Activated CD8-positive, alpha-beta T cell treated with anti-CD3 and anti-CD28 coated beads, Interleukin-2, amount 10 ng/mL, durations not matched to agents 7 days and 5 days (primary cell): ENCODE measurements at regions not wholly inside any gene's neighbourhood (a gene's known extent, or its start where the extent isn't known, plus 50 kb on each side); places are given as distances from the start of the nearest gene placed in this dataset.

Source experiments
- ATAC-seq: fragments of 150-1000 bp; cut with Tn5 transposase; one replicate; pipeline ENCODE4 v1.10.0; 2021; ENCODE audit warnings: moderate library complexity
- CTCF ChIA-PET: fragments of 350-600 bp; sonication (Branson Sonifier 250); formaldehyde crosslinking; loops from one replicate; lab custom pipeline; 2021; ENCODE audit warnings: antibody characterized with exemption; lab: Charles Lee
- POLR2A ChIA-PET: fragments of 350-600 bp; sonication (Branson Sonifier 250); formaldehyde crosslinking; loops from one replicate; lab custom pipeline; 2021; ENCODE audit warnings: antibody characterized with exemption; lab: Charles Lee
- DNase-seq: peaks from one replicate; pipeline ENCODE4 v3.0.0-alpha.2; 2020
- H3K27ac Mint-ChIP-seq: one replicate; pipeline ENCODE4 v1.8.0; 2021; ENCODE audit warnings: mild to moderate bottlenecking, mixed read lengths
- H3K27me3 Mint-ChIP-seq: one replicate; pipeline ENCODE4 v1.8.0; 2021; ENCODE audit warnings: low read depth, mixed read lengths
- H3K36me3 Mint-ChIP-seq: one replicate; pipeline ENCODE4 v1.8.0; 2021; ENCODE audit warnings: low read depth, mixed read lengths
- H3K4me1 Mint-ChIP-seq: one replicate; pipeline ENCODE4 v1.8.0; 2021; ENCODE audit warnings: low read depth, mixed read lengths
- H3K4me3 Mint-ChIP-seq: one replicate; pipeline ENCODE4 v1.8.0; 2021; ENCODE audit warnings: mild to moderate bottlenecking, mixed read lengths
- H3K9me3 Mint-ChIP-seq: one replicate; pipeline ENCODE4 v1.8.0; 2022; ENCODE audit warnings: mixed read lengths; ENCODE audit not compliant: insufficient read depth

- Mint-ChIP-seq H3K9me3 (no peaks in the 10 kb centered on the region), H3K36me3 (no peaks in the 10 kb centered on the region), H3K4me3 (no peak overlapping the region), H3K27ac (no peak overlapping the region), H3K4me1 (peaks cover 10% of the 10 kb centered on the region), H3K27me3 (peaks cover 9% of the 10 kb centered on the region)
- DNase-seq (no peak), ATAC-seq (no peak)
- CTCF ChIA-PET = interaction anchor here (0.6 to 1.1 kb wide), 4 partner anchors 20 to 467 kb away, joined by 3 to 4 read pairs (median 3); no protein-coding TSS in a partner anchor
- POLR2A ChIA-PET = no interaction called here
Measured at GRCh38 chr9:90966480-90967144, 165.0 kb downstream of the SYK start.

DNA sequence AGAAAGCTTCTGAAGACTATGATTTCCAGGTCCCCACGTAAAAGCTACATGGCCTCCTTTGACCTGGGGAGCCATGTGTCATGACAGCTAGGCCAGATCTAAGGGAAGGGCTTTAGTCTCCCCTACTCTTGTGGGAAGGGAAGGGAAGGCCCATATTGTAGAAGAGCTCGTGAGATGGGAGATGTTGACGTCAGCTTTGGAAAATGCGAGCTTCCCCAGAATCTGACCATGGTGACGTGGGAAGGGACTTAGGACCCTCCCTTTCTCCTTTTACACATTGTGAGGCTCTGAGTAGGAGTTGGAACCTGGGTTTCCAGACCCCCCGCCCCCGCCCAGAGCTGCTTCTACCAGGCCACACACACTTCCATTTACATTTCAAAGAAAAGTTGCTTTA lies 165.5 kb downstream of the SYK start:
- H3K4me1 Mint-ChIP-seq = peaks cover 10% of the 10 kb centered on the region
- ATAC-seq (no peak), DNase-seq (no peak)
- POLR2A ChIA-PET = no interaction called here
- H3K9me3 Mint-ChIP-seq = no peaks in the 10 kb centered on the region
- CTCF ChIA-PET = interaction anchor here (0.6 to 0.8 kb wide), 3 partner anchors 20 to 466 kb away, joined by 3 read pairs; no protein-coding TSS in a partner anchor
- H3K36me3 Mint-ChIP-seq = no peaks in the 10 kb centered on the region
- H3K4me3 Mint-ChIP-seq = no peak overlapping the region
- H3K27ac Mint-ChIP-seq = no peak overlapping the region
- peaks cover 9% of the 10 kb centered on the region for H3K27me3 Mint-ChIP-seq

DNA sequence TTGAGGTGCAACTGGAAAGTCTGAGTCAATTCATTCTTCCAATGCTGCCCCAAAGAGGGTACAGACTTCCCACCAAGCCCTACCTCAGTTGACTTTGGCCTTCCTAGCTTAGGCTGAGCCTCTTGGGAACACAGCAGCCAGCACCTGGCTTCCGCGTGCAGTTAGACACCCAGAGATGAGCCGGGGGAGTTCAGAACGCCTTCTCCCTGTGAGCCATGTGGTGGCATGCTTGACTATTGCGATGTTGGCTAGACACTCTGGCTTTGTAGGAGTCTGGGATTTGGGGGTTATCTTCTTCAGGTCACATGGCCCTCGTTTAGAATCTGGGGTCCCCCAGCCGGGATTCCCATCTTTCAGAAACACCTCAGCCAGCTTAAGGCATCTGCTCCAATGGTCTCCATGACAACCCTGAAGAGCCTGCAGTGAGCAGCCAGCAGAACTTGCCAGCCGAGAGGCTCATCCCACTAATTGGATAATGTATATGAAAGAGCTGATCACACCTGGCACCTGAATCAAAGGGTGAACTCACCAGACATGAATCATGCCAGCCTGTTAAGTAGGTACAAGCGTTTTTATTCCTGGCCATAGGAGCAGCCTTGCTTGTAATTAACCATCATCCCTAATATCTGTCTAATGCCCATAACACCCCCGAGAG lies 167.5 kb downstream of the SYK start:
- H3K9me3 Mint-ChIP-seq = no peaks in the 10 kb centered on the region
- ChIA-PET POLR2A (no interaction called here), CTCF (interaction anchor here (1.0 kb wide), 1 partner anchor 16 kb away, joined by 3 read pairs; no protein-coding TSS in a partner anchor)
- peaks cover 5% of the 10 kb centered on the region for H3K27me3 Mint-ChIP-seq
- no peak for DNase-seq
- no peak for ATAC-seq
- H3K4me1 Mint-ChIP-seq = peaks cover 6% of the 10 kb centered on the region
- H3K27ac Mint-ChIP-seq = no peak overlapping the region
- H3K36me3 Mint-ChIP-seq = no peaks in the 10 kb centered on the region
- no peak overlapping the region for H3K4me3 Mint-ChIP-seq

DNA sequence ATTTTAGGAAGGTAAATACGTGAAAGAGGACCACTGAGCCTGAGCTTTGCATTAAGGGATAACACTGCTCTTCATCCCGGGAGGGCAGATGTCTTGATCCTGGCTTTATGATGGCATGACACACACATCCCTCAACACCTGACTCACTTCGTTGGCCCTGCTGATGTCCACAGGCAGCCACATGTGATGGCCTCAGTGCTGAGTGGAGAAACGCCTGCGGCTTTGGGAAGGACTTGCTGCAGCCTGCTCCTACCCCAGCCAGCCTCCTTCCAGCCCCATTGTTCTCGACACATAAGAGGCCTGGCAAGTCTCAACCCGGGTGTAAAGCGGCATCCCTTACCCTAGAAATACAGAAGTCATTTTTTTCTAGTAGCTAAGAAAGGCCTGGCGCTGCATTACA lies 169.0 kb downstream of the SYK start:
- ATAC-seq = no peak
- Mint-ChIP-seq H3K27me3 (peaks cover 2% of the 10 kb centered on the region), H3K4me1 (no peaks in the 10 kb centered on the region), H3K27ac (no peak overlapping the region), H3K9me3 (no peaks in the 10 kb centered on the region), H3K4me3 (no peak overlapping the region), H3K36me3 (no peaks in the 10 kb centered on the region)
- no peak for DNase-seq
- CTCF ChIA-PET = interaction anchor here (1.0 kb wide), 1 partner anchor 15 kb away, joined by 3 read pairs; no protein-coding TSS in a partner anchor
- POLR2A ChIA-PET = no interaction called here

DNA sequence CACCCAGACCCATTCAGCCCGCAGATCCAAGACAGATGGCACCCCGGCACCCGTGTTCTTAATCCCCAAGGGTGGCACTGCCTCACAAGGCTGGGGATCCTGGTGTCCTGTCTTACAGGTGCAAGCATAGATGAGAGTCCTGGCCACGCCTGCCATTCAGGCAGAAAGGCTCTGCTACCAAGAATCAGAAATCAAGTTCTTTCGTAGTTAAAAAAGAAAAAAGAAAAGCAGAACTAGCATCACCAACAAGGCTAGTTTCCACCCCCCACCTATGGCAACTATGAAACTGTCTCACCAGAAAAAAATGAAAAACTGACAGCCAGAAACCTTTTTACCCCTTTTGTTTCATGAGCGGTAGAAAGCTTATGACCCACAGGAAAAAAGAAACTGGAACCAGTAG lies 170.4 kb downstream of the SYK start:
- DNase-seq (no peak), ATAC-seq (no peak)
- Mint-ChIP-seq H3K27me3 (no peaks in the 10 kb centered on the region), H3K4me3 (no peak overlapping the region), H3K9me3 (no peaks in the 10 kb centered on the region), H3K4me1 (no peaks in the 10 kb centered on the region), H3K36me3 (no peaks in the 10 kb centered on the region), H3K27ac (no peak overlapping the region)
- POLR2A ChIA-PET = no interaction called here
- CTCF ChIA-PET = no interaction called here

DNA sequence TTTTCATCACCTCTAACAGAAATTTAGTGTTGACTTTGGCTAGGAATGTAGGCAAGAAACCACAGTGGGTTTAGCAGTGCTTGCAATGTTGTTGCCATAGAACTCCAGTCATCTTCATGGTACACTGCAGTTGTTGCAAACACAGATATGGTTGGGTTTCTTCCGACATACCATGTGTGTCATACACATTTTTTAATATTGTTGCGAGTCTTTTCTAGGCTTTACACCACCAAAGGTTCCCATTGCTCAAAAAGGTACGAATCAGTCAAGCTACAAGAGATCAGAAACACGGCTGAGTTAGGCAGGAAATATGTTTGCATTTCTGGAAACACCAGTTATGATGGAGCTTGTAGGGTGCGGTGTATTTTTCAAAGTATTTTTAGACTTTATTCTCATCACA lies 172.4 kb downstream of the SYK start:
- H3K9me3 Mint-ChIP-seq = no peaks in the 10 kb centered on the region
- CTCF ChIA-PET = no interaction called here
- no peaks in the 10 kb centered on the region for H3K4me1 Mint-ChIP-seq

DNA sequence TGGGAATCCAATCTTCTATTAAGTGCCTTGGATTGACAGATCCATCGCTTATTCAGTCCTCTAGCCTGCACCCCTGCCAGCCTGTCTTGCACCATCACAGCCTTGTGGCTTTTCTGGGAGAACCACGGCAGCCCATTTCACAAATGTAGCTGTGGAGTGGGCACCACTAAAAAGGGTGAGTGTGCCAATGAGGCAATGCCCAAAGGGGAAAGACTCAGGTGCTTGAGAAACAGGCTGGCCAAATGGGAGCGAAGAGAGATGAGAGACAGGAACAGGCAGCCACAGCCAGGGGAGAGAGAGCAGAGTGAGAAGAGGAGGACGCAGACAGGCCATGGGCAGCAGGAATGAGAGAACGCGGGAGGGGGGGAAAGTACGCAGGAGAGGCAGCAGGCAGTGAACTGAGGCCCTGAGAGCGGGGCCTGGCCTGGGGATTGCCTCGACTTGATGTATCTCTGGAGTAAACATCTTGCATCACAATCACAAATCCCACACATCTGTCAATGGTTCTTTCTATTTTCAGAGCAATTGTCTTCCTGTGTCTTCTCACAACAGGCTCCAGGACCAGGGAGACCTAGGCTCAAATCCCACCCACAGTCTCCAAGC lies 173.1 kb downstream of the SYK start:
- Mint-ChIP-seq H3K4me1 (no peaks in the 10 kb centered on the region), H3K27me3 (peaks cover 6% of the 10 kb centered on the region), H3K4me3 (no peak overlapping the region), H3K36me3 (no peaks in the 10 kb centered on the region), H3K9me3 (no peaks in the 10 kb centered on the region), H3K27ac (no peak overlapping the region)
- CTCF ChIA-PET = no interaction called here
- DNase-seq (no peak), ATAC-seq (no peak)
- POLR2A ChIA-PET = no interaction called here

More for the DNA sequence above, 172.4 kb downstream of the SYK start:
- Mint-ChIP-seq H3K27ac (no peak overlapping the region), H3K36me3 (no peaks in the 10 kb centered on the region), H3K27me3 (peaks cover 4% of the 10 kb centered on the region), H3K4me3 (no peak overlapping the region)
- DNase-seq (no peak), ATAC-seq (no peak)
- POLR2A ChIA-PET = no interaction called here

DNA sequence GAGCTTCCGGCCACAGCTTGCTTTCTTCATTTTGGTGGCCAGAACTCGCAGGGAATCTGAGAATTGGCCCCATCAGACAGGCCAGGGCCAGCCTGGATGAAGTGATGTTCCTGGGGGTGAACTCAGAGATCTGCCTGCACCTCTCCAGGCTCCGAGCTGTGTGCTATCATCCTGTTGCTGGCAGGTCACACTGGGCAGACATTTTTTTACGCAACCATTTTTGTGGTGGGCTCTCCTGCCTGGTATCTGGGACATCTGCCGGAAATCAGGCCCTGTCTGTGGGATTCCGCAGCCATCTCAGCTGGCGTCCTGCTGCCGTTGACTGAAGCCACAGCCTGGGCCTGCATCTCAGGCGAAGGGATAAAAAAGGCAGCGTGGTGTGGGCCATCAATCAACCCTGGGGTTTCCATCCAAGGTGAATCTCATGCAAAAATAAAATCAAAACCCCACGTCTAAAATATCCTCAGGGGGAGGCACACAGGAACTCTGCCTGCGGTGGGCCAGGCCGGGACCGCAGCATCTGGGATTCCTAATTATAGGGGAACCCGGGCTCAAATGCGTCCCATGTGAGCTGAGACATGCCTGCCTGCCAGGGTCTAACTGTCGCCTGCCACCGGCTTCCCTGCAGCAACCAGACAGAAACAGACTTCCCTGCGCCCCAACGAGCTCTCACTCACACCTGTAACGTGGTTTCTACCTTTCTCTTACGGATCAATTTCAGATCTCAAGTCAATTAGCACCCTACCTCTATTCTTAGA lies 174.3 kb downstream of the SYK start:
- peaks cover 10% of the 10 kb centered on the region for H3K27me3 Mint-ChIP-seq
- no peaks in the 10 kb centered on the region for H3K9me3 Mint-ChIP-seq
- ChIA-PET POLR2A (no interaction called here), CTCF (no interaction called here)
- no peaks in the 10 kb centered on the region for H3K4me1 Mint-ChIP-seq
- H3K4me3 Mint-ChIP-seq = no peak overlapping the region
- H3K36me3 Mint-ChIP-seq = no peaks in the 10 kb centered on the region
- DNase-seq = no peak
- no peak for ATAC-seq
- no peak overlapping the region for H3K27ac Mint-ChIP-seq

DNA sequence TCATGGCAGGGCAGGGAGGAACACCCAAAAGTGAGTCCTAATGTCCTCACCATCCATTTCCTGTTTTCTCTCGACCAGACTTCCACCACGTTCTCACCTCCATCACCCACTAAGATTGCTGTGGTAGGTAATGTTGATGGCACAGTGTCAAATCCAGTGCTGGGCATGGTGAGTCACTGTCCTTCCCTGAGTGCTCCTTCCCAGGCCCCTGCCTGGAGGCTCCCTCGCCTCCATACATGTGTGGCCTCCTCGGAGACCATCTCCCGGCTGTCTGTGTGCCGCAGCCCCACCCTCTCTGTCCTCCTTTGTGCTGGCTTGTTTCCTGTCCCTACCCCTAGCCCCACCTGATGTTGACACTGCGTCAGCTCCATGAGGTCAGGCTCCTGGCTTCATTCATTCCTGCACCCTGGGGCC lies 177.5 kb downstream of the SYK start:
- POLR2A ChIA-PET = no interaction called here
- DNase-seq = no peak
- Mint-ChIP-seq H3K27me3 (peaks cover 10% of the 10 kb centered on the region), H3K36me3 (no peaks in the 10 kb centered on the region), H3K4me1 (no peaks in the 10 kb centered on the region), H3K4me3 (no peak overlapping the region), H3K27ac (no peak overlapping the region), H3K9me3 (no peaks in the 10 kb centered on the region)
- CTCF ChIA-PET = interaction anchor here (1.0 kb wide), 1 partner anchor 12 kb away, joined by 4 read pairs; no protein-coding TSS in a partner anchor
- no peak for ATAC-seq

- Mint-ChIP-seq H3K36me3 (no peaks in the 10 kb centered on the region), H3K4me3 (no peak overlapping the region), H3K9me3 (no peaks in the 10 kb centered on the region), H3K27ac (no peak overlapping the region), H3K27me3 (peaks cover 10% of the 10 kb centered on the region), H3K4me1 (no peaks in the 10 kb centered on the region)
- no peak for ATAC-seq
- no peak for DNase-seq
- POLR2A ChIA-PET = no interaction called here
- CTCF ChIA-PET = interaction anchor here (1.0 kb wide), 1 partner anchor 11 kb away, joined by 4 read pairs; no protein-coding TSS in a partner anchor
Measured at GRCh38 chr9:90979639-90980038, 178.0 kb downstream of the SYK start.

GRCh38 chr9:90981726-90982125 lies 180.1 kb downstream of the SYK start:
- DNase-seq (no peak), ATAC-seq (no peak)
- H3K4me1 Mint-ChIP-seq = no peaks in the 10 kb centered on the region
- H3K27ac Mint-ChIP-seq = no peak overlapping the region
- no peaks in the 10 kb centered on the region for H3K9me3 Mint-ChIP-seq
- POLR2A ChIA-PET = no interaction called here
- CTCF ChIA-PET = no interaction called here
- H3K27me3 Mint-ChIP-seq = peaks cover 10% of the 10 kb centered on the region
- no peaks in the 10 kb centered on the region for H3K36me3 Mint-ChIP-seq
- H3K4me3 Mint-ChIP-seq = no peak overlapping the region
